HG03095 (cell line): ENCODE measurements at regions not wholly inside any gene's neighbourhood (a gene's known extent, or its start where the extent isn't known, plus 50 kb on each side); places are given as distances from the start of the nearest gene placed in this dataset.
"Not testable (repeated sequence)": the region's sequence is repeated elsewhere in the genome, so short reads cannot be mapped to it uniquely, and the experiment has no call there.

ENCODE experiments used
- ATAC-seq: cut with Tn5 transposase; IDR thresholded peaks from one replicate; pipeline ENCODE4 v1.9.1; 2021; ENCODE audit warnings: moderate library complexity; ENCODE audit not compliant: unreplicated experiment

- ATAC-seq = no peak
Measured at GRCh38 chr6:105562027-105562426, 159.1 kb upstream of the PREP start.

GRCh38 chr6:105561486-105561885 is 158.6 kb upstream of the PREP start:
- no peak for ATAC-seq

- peak; percentile 95 for ATAC-seq
Measured at GRCh38 chr6:105560611-105561066, 157.8 kb upstream of the PREP start.

GRCh38 chr6:105557291-105557690 is 154.4 kb upstream of the PREP start:
- no peak for ATAC-seq

GRCh38 chr6:105553171-105553570 is 150.3 kb upstream of the PREP start:
- ATAC-seq = no peak

GRCh38 chr6:105550955-105551620 is 148.2 kb upstream of the PREP start:
- no peak for ATAC-seq

GRCh38 chr6:105546754-105547153 is 143.9 kb upstream of the PREP start:
- no peak for ATAC-seq

- ATAC-seq = no peak
Measured at GRCh38 chr6:105545947-105546731, 143.3 kb upstream of the PREP start.

- no peak for ATAC-seq
Measured at GRCh38 chr6:105545228-105545920, 142.5 kb upstream of the PREP start.

- ATAC-seq = no peak
Measured at GRCh38 chr6:105539911-105540310, 137.0 kb upstream of the PREP start.

- ATAC-seq = no peak
Measured at GRCh38 chr6:105537981-105538578, 135.2 kb upstream of the PREP start.

GRCh38 chr6:105536961-105537360 is 134.1 kb upstream of the PREP start:
- ATAC-seq = no peak

GRCh38 chr6:105533301-105533700 is 130.4 kb upstream of the PREP start:
- ATAC-seq = no peak

GRCh38 chr6:105526225-105526872 is 123.5 kb upstream of the PREP start:
- ATAC-seq = no peak

GRCh38 chr6:105522626-105523322 is 119.9 kb upstream of the PREP start:
- ATAC-seq = no peak

- no peak for ATAC-seq
Measured at GRCh38 chr6:105519954-105520353, 117.1 kb upstream of the PREP start.

GRCh38 chr6:105518993-105519392 is 116.1 kb upstream of the PREP start:
- not testable (repeated sequence) for ATAC-seq

GRCh38 chr6:105515054-105515453 is 112.2 kb upstream of the PREP start:
- ATAC-seq = no peak

- no peak for ATAC-seq
Measured at GRCh38 chr6:105514306-105514705, 111.4 kb upstream of the PREP start.

- no peak for ATAC-seq
Measured at GRCh38 chr6:105511639-105512038, 108.8 kb upstream of the PREP start.
